ENCODE measurements at regions not wholly inside any gene's neighbourhood (a gene's known extent, or its start where the extent isn't known, plus 50 kb on each side); places are given as distances from the start of the nearest gene placed in this dataset.

GRCh38 chr13:67285611-67286010, 55.5 kb upstream of the PCDH9 start:
- no peak for TF ChIP-seq POLR2A (IDR thresholded peaks at IDR 0.05)
- TF ChIP-seq POLR2AphosphoS5 (IDR thresholded peaks at IDR 0.05), result no peak
- TF ChIP-seq, protein P1, sequence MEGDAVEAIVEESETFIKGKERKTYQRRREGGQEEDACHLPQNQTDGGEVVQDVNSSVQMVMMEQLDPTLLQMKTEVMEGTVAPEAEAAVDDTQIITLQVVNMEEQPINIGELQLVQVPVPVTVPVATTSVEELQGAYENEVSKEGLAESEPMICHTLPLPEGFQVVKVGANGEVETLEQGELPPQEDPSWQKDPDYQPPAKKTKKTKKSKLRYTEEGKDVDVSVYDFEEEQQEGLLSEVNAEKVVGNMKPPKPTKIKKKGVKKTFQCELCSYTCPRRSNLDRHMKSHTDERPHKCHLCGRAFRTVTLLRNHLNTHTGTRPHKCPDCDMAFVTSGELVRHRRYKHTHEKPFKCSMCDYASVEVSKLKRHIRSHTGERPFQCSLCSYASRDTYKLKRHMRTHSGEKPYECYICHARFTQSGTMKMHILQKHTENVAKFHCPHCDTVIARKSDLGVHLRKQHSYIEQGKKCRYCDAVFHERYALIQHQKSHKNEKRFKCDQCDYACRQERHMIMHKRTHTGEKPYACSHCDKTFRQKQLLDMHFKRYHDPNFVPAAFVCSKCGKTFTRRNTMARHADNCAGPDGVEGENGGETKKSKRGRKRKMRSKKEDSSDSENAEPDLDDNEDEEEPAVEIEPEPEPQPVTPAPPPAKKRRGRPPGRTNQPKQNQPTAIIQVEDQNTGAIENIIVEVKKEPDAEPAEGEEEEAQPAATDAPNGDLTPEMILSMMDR (IDR thresholded peaks at IDR 0.05), result no peak
